GM21737 (cell line): ENCODE measurements at regions not wholly inside any gene's neighbourhood (a gene's known extent, or its start where the extent isn't known, plus 50 kb on each side); places are given as distances from the start of the nearest gene placed in this dataset.

Experiments
- ATAC-seq: cut with Tn5 transposase; IDR thresholded peaks from one replicate; pipeline ENCODE4 v1.9.1; 2021; ENCODE audit warnings: mild to moderate bottlenecking, moderate library complexity; ENCODE audit not compliant: unreplicated experiment

GRCh38 chr6:85396159-85396808 is 53.6 kb upstream of the NT5E start:
- no peak for ATAC-seq

DNA sequence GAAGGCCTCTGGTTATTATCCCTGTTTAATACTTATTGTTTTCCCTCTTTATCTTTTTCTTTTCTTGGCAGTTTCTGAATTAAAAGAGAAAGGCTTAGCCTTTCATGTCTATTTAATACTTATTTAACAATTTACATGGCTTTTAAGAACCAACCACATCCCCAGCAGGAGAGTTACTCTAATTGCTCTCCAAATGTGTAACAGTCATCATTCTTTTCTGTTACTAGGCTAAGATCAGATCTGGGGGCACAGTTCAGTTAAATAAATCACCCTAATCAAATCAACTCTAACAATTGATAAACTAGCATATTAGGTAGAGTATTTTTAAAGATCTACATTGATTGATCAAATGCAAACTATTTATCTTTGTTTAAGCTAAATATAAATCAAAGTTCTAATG is 54.1 kb upstream of the NT5E start:
- ATAC-seq: no peak

DNA sequence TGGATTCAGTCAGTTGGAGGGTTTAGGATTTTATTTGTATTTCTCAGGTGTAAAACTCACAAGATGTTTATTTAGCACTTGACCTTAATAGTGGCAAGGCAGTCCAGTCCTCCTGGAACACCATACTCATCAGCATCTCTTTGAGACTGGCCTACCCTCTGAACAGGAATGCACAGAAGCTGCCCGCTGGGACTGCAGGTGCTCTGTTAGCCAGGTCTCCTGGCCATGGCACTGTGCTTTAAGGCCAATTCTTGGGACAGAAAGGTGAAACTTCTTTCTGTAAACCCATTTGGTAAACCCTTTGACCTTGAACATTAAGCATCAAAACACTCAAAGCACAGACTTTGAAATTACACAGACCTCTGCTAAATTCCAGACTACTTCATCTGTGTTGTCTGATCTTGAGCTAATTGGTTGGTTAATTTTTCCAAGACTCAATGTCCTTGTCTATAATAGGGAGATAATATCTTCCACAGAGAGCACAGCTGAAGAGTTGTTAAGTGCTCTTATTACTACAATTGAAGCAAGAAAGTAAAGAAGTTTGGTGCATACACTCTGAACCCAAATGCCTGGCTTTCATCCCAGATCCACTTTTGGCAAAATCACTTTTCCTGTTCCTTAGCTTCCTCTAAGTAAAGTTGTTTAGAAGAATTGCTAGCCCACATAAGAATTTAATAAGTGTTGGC is 54.9 kb upstream of the NT5E start:
- ATAC-seq: no peak

DNA sequence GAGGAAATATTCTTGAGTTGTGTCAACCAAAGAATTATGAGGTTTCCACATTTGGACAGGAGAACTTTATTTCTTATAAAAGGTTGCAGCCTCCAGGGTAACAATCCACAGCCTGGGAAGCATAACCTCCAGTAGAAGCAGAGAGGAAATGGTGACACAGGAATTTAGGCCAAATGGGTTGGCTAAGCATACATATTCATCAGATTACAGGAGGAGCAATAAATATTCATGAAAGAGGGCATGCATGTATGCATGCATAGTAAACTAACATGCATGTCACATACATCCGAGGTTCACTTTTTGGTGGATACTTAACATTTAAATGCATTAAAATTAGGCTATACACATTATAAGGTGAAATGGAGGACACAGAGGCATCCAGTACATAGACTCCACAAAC is 55.7 kb upstream of the NT5E start:
- ATAC-seq: no peak

DNA sequence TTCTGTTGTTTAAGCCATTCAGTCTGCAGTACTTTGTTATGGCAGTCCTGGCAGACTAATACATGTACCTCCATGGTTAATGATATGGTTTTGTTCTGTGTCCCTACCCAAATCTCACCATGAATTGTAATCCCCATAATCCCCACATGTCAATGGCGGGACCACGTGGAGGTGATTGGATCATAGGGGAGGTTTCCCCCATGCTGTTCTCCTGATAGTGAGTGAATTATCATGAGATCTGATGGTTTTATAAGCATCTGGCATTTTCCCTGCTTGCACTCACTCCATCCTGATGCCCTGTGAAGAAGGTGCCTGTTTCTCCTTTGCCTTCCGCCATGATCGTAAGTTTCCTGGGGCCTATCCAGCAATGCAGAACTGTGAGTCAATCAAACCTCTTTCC is 57.5 kb upstream of the NT5E start:
- no peak for ATAC-seq

- no peak for ATAC-seq
These were observed 59.1 kb upstream of the NT5E start for GRCh38 chr6:85390775-85391174.

- ATAC-seq: no peak
These were observed 59.7 kb upstream of the NT5E start for GRCh38 chr6:85390105-85390728.

- no peak for ATAC-seq
These were observed 60.6 kb upstream of the NT5E start for GRCh38 chr6:85389151-85389797.

GRCh38 chr6:85388531-85388930 is 61.4 kb upstream of the NT5E start:
- ATAC-seq: no peak

DNA sequence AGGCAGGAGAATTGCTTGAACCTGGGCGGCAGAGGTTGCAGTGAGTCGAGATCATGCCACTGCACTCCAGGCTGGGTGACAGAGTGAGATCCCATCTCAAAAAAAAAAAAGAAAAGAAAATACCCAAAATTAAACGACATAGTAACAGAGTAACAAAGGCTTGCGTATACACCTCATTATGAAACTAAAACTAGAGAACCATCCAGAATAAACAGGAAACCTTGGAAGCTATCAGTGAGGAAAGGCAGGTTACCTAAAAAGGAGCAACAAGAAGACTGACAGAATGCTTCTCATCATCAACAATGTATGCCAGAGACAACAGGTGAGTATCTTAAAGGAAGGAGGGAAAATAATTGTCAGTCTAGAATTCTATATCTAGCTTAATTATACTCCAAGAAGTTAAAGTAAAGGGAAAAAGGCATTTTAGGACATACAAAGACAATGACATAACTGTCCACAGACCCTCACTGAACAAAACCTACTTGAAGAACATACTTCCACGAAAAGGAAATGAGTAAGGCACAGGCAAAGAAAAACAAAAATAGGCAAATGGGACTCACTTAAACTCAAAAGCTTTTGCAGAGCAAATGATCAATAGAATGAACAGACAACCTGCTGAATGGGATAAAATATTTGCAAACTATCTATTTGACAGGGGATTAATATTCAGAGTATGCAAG is 64.1 kb upstream of the NT5E start:
- no peak for ATAC-seq

DNA sequence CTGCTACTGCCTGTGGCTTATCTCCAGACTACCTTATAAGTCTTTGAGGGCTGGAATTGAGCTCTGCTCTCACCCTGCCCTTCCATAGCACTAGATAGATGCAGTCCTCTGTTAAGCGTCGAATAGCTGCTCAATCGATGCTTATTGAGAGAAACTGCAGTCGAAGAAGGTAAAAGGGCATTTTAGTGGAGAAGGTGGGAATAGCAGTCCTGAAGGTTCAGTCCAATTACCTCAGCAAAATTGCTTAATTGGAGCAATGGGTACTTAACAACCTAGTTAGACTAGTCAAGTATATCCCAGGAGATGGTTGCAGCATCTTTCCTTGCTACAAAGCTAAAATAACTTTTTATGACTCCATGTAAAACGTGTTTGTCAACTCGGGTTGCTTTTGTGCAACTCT is 66.8 kb upstream of the NT5E start:
- no peak for ATAC-seq

DNA sequence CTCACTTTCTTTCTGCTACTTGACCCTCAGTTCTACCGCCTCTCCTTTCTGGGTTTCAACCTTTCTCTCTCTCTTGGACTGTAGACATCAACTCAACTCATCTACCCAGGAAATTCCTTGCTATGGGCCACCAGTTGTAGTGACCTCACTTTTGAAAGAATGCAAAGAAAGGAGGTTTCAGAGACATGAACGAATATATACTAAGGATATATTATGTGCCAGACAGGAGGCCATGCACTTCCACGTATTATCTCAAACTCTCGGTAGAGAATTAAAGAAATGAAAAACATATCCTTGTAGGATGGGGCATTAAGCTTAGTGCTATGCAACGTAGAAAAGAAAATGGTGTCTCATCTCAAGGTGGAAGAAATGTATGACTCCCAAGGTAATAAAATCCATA is 67.3 kb upstream of the NT5E start:
- ATAC-seq: no peak

- ATAC-seq: no peak
These were observed 77.0 kb upstream of the NT5E start for GRCh38 chr6:85372915-85373270.

GRCh38 chr6:85372188-85372914 is 77.5 kb upstream of the NT5E start:
- no peak for ATAC-seq

- ATAC-seq: no peak
These were observed 81.3 kb upstream of the NT5E start for GRCh38 chr6:85368631-85369030.

GRCh38 chr6:85364344-85364743 is 85.5 kb upstream of the NT5E start:
- no peak for ATAC-seq

DNA sequence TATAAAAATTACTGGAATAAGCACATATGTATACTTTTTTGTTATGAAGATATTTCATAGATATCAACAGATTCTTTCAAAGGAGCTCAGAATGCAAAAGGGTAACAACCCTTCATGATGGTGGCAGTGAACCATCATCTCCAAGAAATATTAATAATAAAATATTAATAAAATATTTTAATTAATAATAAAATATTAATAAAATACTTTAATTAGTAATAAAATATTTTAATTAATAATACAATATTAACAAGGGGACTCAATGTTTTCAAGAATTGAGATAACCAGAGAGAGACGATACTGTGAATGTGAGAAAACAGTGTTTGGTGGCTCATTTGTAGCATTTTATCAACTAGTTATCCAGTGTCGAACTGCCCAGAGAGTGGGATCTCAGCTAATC is 86.0 kb upstream of the NT5E start:
- ATAC-seq: no peak

DNA sequence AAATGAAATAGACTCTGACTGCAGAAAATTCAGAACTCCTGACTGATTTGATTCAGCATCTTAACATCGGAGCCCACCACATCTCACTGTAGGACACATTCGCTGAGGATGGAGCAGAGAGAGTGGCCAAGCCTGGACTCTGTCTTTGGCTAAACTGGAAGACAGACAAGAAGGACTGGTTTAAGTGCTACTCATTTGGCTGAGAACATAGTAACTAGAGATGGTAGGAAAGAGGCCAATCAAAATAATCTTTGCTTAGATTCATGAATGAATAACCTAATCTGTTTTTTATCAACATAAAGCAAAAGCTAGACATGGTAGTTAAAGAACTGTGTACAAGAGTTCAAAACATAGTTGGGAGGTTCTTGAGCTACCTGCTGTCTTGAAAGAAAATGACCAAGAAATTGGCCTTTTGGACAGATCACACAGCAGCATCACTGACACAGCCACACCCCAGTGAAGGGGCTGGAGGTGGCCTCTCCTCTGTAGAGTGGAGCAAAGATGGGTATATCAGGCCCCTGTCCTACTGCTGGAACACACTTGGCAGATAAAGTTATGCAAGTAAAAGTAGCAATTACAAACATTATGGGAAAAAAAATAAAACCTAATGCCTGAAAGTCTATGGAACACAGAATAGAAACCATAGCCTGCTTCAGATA is 87.1 kb upstream of the NT5E start:
- no peak for ATAC-seq

GRCh38 chr6:85361643-85362014 is 88.3 kb upstream of the NT5E start:
- ATAC-seq: no peak
